ENCODE measurements at regions not wholly inside any gene's neighbourhood (a gene's known extent, or its start where the extent isn't known, plus 50 kb on each side); places are given as distances from the start of the nearest gene placed in this dataset.

DNA sequence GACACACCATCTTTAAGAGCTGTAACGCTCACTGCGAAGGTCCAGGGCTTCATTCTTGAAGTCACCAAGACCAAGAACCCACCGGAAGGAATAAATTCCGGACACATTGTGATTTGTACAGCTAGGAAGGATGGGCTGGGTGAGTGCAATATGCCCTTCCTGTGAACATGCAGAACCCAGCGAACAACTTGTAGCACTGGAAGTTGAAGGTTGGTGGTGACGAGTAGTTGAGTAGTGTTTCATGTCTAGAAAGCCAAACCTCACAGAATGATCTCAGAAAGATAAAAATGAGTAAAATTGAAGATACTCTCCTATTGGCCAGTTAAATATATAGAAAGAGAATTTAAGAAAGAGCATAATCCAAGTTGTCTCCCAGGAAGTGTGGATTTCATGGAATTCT, 462.2 kb upstream of the CFAP20DC start:
- TF ChIP-seq, protein P1, sequence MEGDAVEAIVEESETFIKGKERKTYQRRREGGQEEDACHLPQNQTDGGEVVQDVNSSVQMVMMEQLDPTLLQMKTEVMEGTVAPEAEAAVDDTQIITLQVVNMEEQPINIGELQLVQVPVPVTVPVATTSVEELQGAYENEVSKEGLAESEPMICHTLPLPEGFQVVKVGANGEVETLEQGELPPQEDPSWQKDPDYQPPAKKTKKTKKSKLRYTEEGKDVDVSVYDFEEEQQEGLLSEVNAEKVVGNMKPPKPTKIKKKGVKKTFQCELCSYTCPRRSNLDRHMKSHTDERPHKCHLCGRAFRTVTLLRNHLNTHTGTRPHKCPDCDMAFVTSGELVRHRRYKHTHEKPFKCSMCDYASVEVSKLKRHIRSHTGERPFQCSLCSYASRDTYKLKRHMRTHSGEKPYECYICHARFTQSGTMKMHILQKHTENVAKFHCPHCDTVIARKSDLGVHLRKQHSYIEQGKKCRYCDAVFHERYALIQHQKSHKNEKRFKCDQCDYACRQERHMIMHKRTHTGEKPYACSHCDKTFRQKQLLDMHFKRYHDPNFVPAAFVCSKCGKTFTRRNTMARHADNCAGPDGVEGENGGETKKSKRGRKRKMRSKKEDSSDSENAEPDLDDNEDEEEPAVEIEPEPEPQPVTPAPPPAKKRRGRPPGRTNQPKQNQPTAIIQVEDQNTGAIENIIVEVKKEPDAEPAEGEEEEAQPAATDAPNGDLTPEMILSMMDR (IDR thresholded peaks at IDR 0.05; ENCODE audit: poor library complexity, severe bottlenecking), result no peak
- TF ChIP-seq POLR2AphosphoS5 (IDR thresholded peaks at IDR 0.05), result no peak
- TF ChIP-seq EZH2 (IDR thresholded peaks at IDR 0.05; ENCODE audit: borderline replicate concordance, insufficient read depth, low read length, poor library complexity, severe bottlenecking), result no peak

Data from neural cell (in vitro differentiated cells).